H1 (cell line): ENCODE measurements at regions not wholly inside any gene's neighbourhood (a gene's known extent, or its start where the extent isn't known, plus 50 kb on each side); places are given as distances from the start of the nearest gene placed in this dataset.

Experiments used
- CHD2 ChIP-seq: IDR thresholded peaks from 2 replicates; pipeline ENCODE4 v1.6.1; 2012; ENCODE audit warnings: low read length, improper control_type of control experiment
- EGR1 ChIP-seq: IDR thresholded peaks from 2 replicates; pipeline ENCODE4 v1.6.1; 2011; ENCODE audit warnings: low read depth, low read length, borderline replicate concordance
- GABPA ChIP-seq: IDR thresholded peaks from 2 replicates; pipeline ENCODE4 v1.6.1; 2011; ENCODE audit warnings: mild to moderate bottlenecking, low read length, moderate library complexity, borderline replicate concordance; ENCODE audit not compliant: insufficient read depth
- POLR2AphosphoS5 ChIP-seq: IDR thresholded peaks from 2 replicates; pipeline ENCODE4 v1.6.1; 2011; ENCODE audit warnings: low read depth, low read length
- RFX5 ChIP-seq: IDR thresholded peaks from 2 replicates; pipeline ENCODE4 v1.6.1; 2011; ENCODE audit warnings: low read depth, low read length, improper control_type of control experiment, borderline replicate concordance
- RNF2 ChIP-seq: fragments of 200-900, 300-1000 bp; sonication (generic); IDR thresholded peaks from 2 replicates; pipeline ENCODE4 v1.7.1; 2016; ENCODE audit warnings: borderline replicate concordance, low read depth, mild to moderate bottlenecking, antibody characterized with exemption, low read length; ENCODE audit not compliant: poor library complexity, severe bottlenecking; ENCODE audit errors: missing control alignments
- SIX5 ChIP-seq: IDR thresholded peaks from 2 replicates; pipeline ENCODE4 v1.6.1; 2011; ENCODE audit warnings: mild to moderate bottlenecking, low read depth, low read length
- TBP ChIP-seq: IDR thresholded peaks from 2 replicates; pipeline ENCODE4 v1.6.1; 2011; ENCODE audit warnings: low read depth, low read length, improper control_type of control experiment
- ZNF274 ChIP-seq: IDR thresholded peaks from 2 replicates; pipeline ENCODE4 v1.7.0; 2012; ENCODE audit warnings: low read length, borderline replicate concordance; ENCODE audit errors: extremely low read depth
- TF ChIP-seq, protein P1 (sequence below), 3 experiments: IDR thresholded peaks; 1 replicate in 2 of 3; 2 replicates in 1 of 3; pipeline versions ENCODE4 v1.5.1 to v1.6.1; 2011; ENCODE audit warnings: low read length in 3 of 3, mild to moderate bottlenecking in 3 of 3, inconsistent platforms in 2 of 3, low read depth in 1 of 3, moderate library complexity in 1 of 3; ENCODE audit not compliant: insufficient read depth in 1 of 3; ENCODE audit errors: control extremely low read depth in 1 of 3
- TF ChIP-seq, protein P2 (sequence below): IDR thresholded peaks from 2 replicates; pipeline ENCODE4 v1.6.1; 2012; ENCODE audit warnings: low read length, inconsistent platforms

DNA sequence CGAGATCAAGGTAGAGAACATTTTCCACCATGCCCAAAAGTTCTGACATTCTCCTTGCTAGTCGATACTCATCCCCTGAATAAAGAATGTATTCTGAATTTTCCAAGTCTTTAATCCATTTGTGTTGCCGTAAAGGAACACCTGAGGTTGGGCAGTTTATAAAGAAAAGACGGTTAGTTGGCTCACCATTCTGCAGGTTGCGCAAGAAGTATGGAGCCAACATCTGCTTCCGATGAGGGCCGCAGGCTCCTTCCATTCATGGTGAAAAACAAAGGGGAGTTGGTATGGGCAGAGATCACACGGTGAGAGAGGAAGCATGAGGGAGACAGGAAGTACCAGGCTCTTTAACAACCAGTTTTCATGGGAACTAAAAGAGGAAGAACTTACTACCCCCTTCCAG, 121.2 kb downstream of the DCLK3 start:
- no peak for TF ChIP-seq ZNF274
- no peak for TF ChIP-seq RFX5
- no peak for TF ChIP-seq TBP
- TF ChIP-seq SIX5 = no peak
- TF ChIP-seq POLR2AphosphoS5 = no peak
- no peak for TF ChIP-seq EGR1
- TF ChIP-seq, protein P1, sequence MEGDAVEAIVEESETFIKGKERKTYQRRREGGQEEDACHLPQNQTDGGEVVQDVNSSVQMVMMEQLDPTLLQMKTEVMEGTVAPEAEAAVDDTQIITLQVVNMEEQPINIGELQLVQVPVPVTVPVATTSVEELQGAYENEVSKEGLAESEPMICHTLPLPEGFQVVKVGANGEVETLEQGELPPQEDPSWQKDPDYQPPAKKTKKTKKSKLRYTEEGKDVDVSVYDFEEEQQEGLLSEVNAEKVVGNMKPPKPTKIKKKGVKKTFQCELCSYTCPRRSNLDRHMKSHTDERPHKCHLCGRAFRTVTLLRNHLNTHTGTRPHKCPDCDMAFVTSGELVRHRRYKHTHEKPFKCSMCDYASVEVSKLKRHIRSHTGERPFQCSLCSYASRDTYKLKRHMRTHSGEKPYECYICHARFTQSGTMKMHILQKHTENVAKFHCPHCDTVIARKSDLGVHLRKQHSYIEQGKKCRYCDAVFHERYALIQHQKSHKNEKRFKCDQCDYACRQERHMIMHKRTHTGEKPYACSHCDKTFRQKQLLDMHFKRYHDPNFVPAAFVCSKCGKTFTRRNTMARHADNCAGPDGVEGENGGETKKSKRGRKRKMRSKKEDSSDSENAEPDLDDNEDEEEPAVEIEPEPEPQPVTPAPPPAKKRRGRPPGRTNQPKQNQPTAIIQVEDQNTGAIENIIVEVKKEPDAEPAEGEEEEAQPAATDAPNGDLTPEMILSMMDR (IDR thresholded peaks at IDR 0.05; ENCODE audit: control extremely low read depth in 1 of 3, insufficient read depth in 1 of 3, low read depth in 1 of 3, low read length in 3 of 3) = no peak
- TF ChIP-seq, protein P2, sequence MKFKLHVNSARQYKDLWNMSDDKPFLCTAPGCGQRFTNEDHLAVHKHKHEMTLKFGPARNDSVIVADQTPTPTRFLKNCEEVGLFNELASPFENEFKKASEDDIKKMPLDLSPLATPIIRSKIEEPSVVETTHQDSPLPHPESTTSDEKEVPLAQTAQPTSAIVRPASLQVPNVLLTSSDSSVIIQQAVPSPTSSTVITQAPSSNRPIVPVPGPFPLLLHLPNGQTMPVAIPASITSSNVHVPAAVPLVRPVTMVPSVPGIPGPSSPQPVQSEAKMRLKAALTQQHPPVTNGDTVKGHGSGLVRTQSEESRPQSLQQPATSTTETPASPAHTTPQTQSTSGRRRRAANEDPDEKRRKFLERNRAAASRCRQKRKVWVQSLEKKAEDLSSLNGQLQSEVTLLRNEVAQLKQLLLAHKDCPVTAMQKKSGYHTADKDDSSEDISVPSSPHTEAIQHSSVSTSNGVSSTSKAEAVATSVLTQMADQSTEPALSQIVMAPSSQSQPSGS = no peak
- no peak for TF ChIP-seq GABPA
- TF ChIP-seq RNF2 = no peak
- TF ChIP-seq CHD2 = no peak
